Epidermal melanocyte (primary cell): ENCODE measurements at regions not wholly inside any gene's neighbourhood (a gene's known extent, or its start where the extent isn't known, plus 50 kb on each side); places are given as distances from the start of the nearest gene placed in this dataset.

Experiments used
- DNase-seq: peaks from one replicate; pipeline ENCODE4 v3.0.0; 2011; ENCODE audit warnings: low spot score; ENCODE audit not compliant: insufficient read length

- no peak for DNase-seq
These were observed 95.4 kb upstream of the KLHL25 start for GRCh38 chr15:85889956-85890619.

- no peak for DNase-seq
These were observed 95.9 kb upstream of the KLHL25 start for GRCh38 chr15:85890620-85890980.

- DNase-seq, result no peak
These were observed 96.7 kb upstream of the KLHL25 start for GRCh38 chr15:85891470-85891869.

- DNase-seq, result no peak
These were observed 97.5 kb upstream of the KLHL25 start for GRCh38 chr15:85892232-85892631.

- DNase-seq, result no peak
These were observed 102.6 kb upstream of the KLHL25 start for GRCh38 chr15:85897207-85897894.

GRCh38 chr15:85897895-85898717, 103.4 kb upstream of the KLHL25 start:
- no peak for DNase-seq

GRCh38 chr15:85899927-85900326, 105.2 kb upstream of the KLHL25 start:
- no peak for DNase-seq

GRCh38 chr15:85905751-85906450, 111.2 kb upstream of the KLHL25 start:
- no peak for DNase-seq

GRCh38 chr15:85906640-85907039, 111.9 kb upstream of the KLHL25 start:
- no peak for DNase-seq

GRCh38 chr15:85910834-85911233, 116.1 kb upstream of the KLHL25 start:
- DNase-seq, result peak; percentile 75

- DNase-seq, result no peak
These were observed 118.7 kb upstream of the KLHL25 start for GRCh38 chr15:85913461-85913860.

- DNase-seq, result no peak
These were observed 126.2 kb upstream of the KLHL25 start for GRCh38 chr15:85920956-85921355.

GRCh38 chr15:85924088-85924487, 129.4 kb upstream of the KLHL25 start:
- no peak for DNase-seq

GRCh38 chr15:85925649-85926237, 131.0 kb upstream of the KLHL25 start:
- no peak for DNase-seq

GRCh38 chr15:85926834-85927233, 132.1 kb upstream of the KLHL25 start:
- DNase-seq, result no peak

- no peak for DNase-seq
These were observed 133.3 kb upstream of the KLHL25 start for GRCh38 chr15:85927931-85928537.

GRCh38 chr15:85929786-85930185, 135.1 kb upstream of the KLHL25 start:
- DNase-seq, result no peak

GRCh38 chr15:85932391-85932790, 137.7 kb upstream of the KLHL25 start:
- DNase-seq, result no peak

- DNase-seq, result no peak
These were observed 140.0 kb upstream of the KLHL25 start for GRCh38 chr15:85934691-85935090.

GRCh38 chr15:85935182-85935581, 140.5 kb upstream of the KLHL25 start:
- DNase-seq, result no peak

- DNase-seq, result no peak
These were observed 142.0 kb upstream of the AGBL1 start for GRCh38 chr15:85937661-85938060.
